K562 (cell line): ENCODE measurements at regions not wholly inside any gene's neighbourhood (a gene's known extent, or its start where the extent isn't known, plus 50 kb on each side); places are given as distances from the start of the nearest gene placed in this dataset.

ENCODE experiments used
- ATAC-seq: fragments of 200-7000 bp; cut with Tn5 transposase; 3 replicates; pipeline ENCODE4 v1.9.1; 2020; ENCODE audit warnings: moderate library complexity
- BruUV-seq: library from RNA; stranded (reverse); fragments of 400-500 nt; replicated peaks from 2 replicates; lab custom pipeline; 2021; lab: Mats Ljungman, UMichigan
- CTCF ChIA-PET: fragments of 300-600 bp; formaldehyde crosslinking; extraction: SDS; loops from one replicate; lab custom pipeline; 2021; ENCODE audit warnings: low intra/inter-chr PET ratio; lab: Yijun Ruan, JAX
- POLR2A ChIA-PET: fragments of 300-600, 350-650 bp; sonication (Branson Sonifier 250); formaldehyde crosslinking; extraction: SDS; loops from one replicate; lab custom pipeline; 2021; ENCODE audit warnings: antibody characterized with exemption, inconsistent platforms; lab: Yijun Ruan, JAX
- DNase-seq, 4 experiments: peaks; one replicate each; pipeline versions ENCODE4 v3.0.0 to v3.0.0-alpha.2; 2011 to 2018; ENCODE audit warnings: low spot score in 3 of 4, mixed read lengths in 3 of 4; ENCODE audit errors: extremely low read depth in 1 of 4
- FAIRE-seq: peaks from 2 replicates; lab custom pipeline; 2011; peaks lifted over from hg19 to GRCh38; lab: Jason Lieb, UNC
- H2AFZ ChIP-seq: 2 replicates; pipeline ENCODE4 v1.6.0; 2011; ENCODE audit warnings: low read depth, low read length, control low read depth, inconsistent platforms
- H3K27ac ChIP-seq: fragments of 200-600 bp; 3 replicates; pipeline ENCODE4 v1.8.0; 2011; ENCODE audit warnings: low read depth, mild to moderate bottlenecking, control low read depth, inconsistent platforms, low read length, moderate library complexity, mixed read lengths; ENCODE audit errors: extremely low read depth
- H3K27me3 ChIP-seq, 2 experiments: fragments of 300-600 bp in 1 of 2; 2 replicates in 1 of 2; 3 replicates in 1 of 2; pipeline versions ENCODE4 v1.6.0 to v1.8.0; 2011; ENCODE audit warnings: inconsistent platforms in 2 of 2, low read length in 2 of 2, mild to moderate bottlenecking in 1 of 2, mixed read lengths in 1 of 2, moderate library complexity in 1 of 2; ENCODE audit not compliant: control insufficient read depth in 2 of 2, insufficient read depth in 2 of 2
- H3K36me3 ChIP-seq: fragments of 300-600 bp; 3 replicates; pipeline ENCODE4 v1.8.0; 2011; ENCODE audit warnings: mild to moderate bottlenecking, low read length, inconsistent platforms; ENCODE audit not compliant: control insufficient read depth, insufficient read depth
- H3K4me1 ChIP-seq, 2 experiments: fragments of 200-600 bp in 1 of 2; replicated peaks in 1 of 2; 2 replicates in 1 of 2; 3 replicates in 1 of 2; pipeline versions ENCODE4 v1.5.1 to v1.8.0; 2011; ENCODE audit warnings: inconsistent platforms in 2 of 2, low read length in 2 of 2, mild to moderate bottlenecking in 1 of 2, mixed read lengths in 1 of 2, moderate library complexity in 1 of 2; ENCODE audit not compliant: control insufficient read depth in 2 of 2, insufficient read depth in 2 of 2
- H3K4me2 ChIP-seq: 2 replicates; pipeline ENCODE4 v1.6.1; 2011; ENCODE audit warnings: low read length, control low read depth, inconsistent platforms, mixed read lengths; ENCODE audit not compliant: insufficient read depth
- H3K4me3 ChIP-seq: fragments of 200-600 bp; sonication (generic), shearing (Covaris generic); 2 replicates; pipeline ENCODE4 v1.5.1; 2016; ENCODE audit warnings: control low read depth, inconsistent platforms
- H3K79me2 ChIP-seq: fragments of 200-600 bp; 3 replicates; pipeline ENCODE4 v1.8.0; 2011; ENCODE audit warnings: low read length, inconsistent platforms; ENCODE audit not compliant: control insufficient read depth, insufficient read depth
- H3K9ac ChIP-seq, 2 experiments: 2 replicates each; pipeline versions ENCODE4 v1.6.0 to v1.6.1; 2011; ENCODE audit warnings: low read depth in 2 of 2, low read length in 2 of 2, control low read depth in 1 of 2, inconsistent platforms in 1 of 2, mild to moderate bottlenecking in 1 of 2, mixed read lengths in 1 of 2; ENCODE audit not compliant: insufficient read depth in 1 of 2
- H3K9me1 ChIP-seq: one replicate; pipeline ENCODE4 v1.6.0; 2011; ENCODE audit warnings: inconsistent platforms, mild to moderate bottlenecking, low read length, moderate library complexity; ENCODE audit not compliant: control insufficient read depth, insufficient read depth
- H3K9me3 ChIP-seq: replicated peaks from 2 replicates; pipeline ENCODE4 v1.5.1; 2011; ENCODE audit warnings: low read depth, low read length, inconsistent platforms; ENCODE audit not compliant: control insufficient read depth, insufficient read depth
- H4K20me1 ChIP-seq: replicated peaks from 2 replicates; pipeline ENCODE4 v1.6.1; 2011; ENCODE audit warnings: low read length, inconsistent platforms, mixed read lengths; ENCODE audit not compliant: control insufficient read depth, insufficient read depth
- CCAR2 ChIP-seq: fragments of 200-400 bp; formaldehyde crosslinking; IDR thresholded peaks from 2 replicates; pipeline ENCODE4 v1.6.1; 2017; ENCODE audit warnings: mild to moderate bottlenecking, low read depth, low read length
- PRMT5 ChIP-seq: sonication (generic); formaldehyde crosslinking; IDR thresholded peaks from 2 replicates; pipeline ENCODE4 v1.5.0; 2020; ENCODE audit warnings: missing genetic modification reagents
- STAG1 ChIP-seq: sonication (generic); formaldehyde crosslinking; IDR thresholded peaks from 2 replicates; pipeline ENCODE4 v1.5.0; 2020; ENCODE audit warnings: missing genetic modification reagents, borderline replicate concordance
- TCF3 ChIP-seq: sonication (generic); formaldehyde crosslinking; IDR thresholded peaks from 2 replicates; pipeline ENCODE4 v1.4.0; 2020; ENCODE audit warnings: mild to moderate bottlenecking, missing genetic modification reagents
- WGBS: fragments of 100-300 bp; shearing (Covaris generic); methylation state at CpG from one replicate; pipeline ENCODE4 v1.1.6; 2016; ENCODE audit warnings: low coverage, mixed read lengths; ENCODE audit not compliant: insufficient coverage; ENCODE audit errors: missing lambda C conversion rate; 5-methylcytosine and 5-hydroxymethylcytosine counted together
- in situ Hi-C: fragments of 300-500 bp; cut with MboI; formaldehyde crosslinking; loops from 4 replicates; pipeline ENCODE4 v1.15.0; 2018; ENCODE audit warnings: inconsistent platforms, mixed read lengths
- intact Hi-C: fragments of 100-400 bp; cut with micrococcal nuclease; formaldehyde crosslinking; loops from 2 replicates; pipeline ENCODE4 v1.14.2; 2022
- TF ChIP-seq, protein P1 (sequence below): fragments of 250-450 bp; sonication (Bioruptor Pico); IDR thresholded peaks from 2 replicates; pipeline ENCODE4 v1.5.0; 2022; ENCODE audit warnings: mild to moderate bottlenecking

GRCh38 chr22:48410536-48410935 is 1417.1 kb downstream of the BRD1 start:
- FAIRE-seq (no peak), ATAC-seq (no peak)
- CTCF ChIA-PET: no interaction called here
- Histone ChIP-seq H3K36me3 (no peaks in the 10 kb centered on the region), H4K20me1 (no peaks in the 10 kb centered on the region), H3K79me2 (no peaks in the 10 kb centered on the region), H3K9me1 (no peaks in the 10 kb centered on the region), H3K4me2 (no peak overlapping the region), H3K9me3 (no peaks in the 10 kb centered on the region)
- no TSS peak for BruUV-seq
- POLR2A ChIA-PET: no interaction called here
- TF ChIP-seq PRMT5 (CRISPR knock-in tag) (no peak), CCAR2 (no peak), STAG1 (CRISPR knock-in tag) (no peak), TCF3 (CRISPR knock-in tag) (no peak)
- TF ChIP-seq, protein P1, sequence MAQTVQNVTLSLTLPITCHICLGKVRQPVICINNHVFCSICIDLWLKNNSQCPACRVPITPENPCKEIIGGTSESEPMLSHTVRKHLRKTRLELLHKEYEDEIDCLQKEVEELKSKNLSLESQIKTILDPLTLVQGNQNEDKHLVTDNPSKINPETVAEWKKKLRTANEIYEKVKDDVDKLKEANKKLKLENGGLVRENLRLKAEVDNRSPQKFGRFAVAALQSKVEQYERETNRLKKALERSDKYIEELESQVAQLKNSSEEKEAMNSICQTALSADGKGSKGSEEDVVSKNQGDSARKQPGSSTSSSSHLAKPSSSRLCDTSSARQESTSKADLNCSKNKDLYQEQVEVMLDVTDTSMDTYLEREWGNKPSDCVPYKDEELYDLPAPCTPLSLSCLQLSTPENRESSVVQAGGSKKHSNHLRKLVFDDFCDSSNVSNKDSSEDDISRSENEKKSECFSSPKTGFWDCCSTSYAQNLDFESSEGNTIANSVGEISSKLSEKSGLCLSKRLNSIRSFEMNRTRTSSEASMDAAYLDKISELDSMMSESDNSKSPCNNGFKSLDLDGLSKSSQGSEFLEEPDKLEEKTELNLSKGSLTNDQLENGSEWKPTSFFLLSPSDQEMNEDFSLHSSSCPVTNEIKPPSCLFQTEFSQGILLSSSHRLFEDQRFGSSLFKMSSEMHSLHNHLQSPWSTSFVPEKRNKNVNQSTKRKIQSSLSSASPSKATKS (CRISPR knock-in tag): no peak
- TF ChIP-seq, all 486 proteins: peak for 0
- no peak for DNase-seq
- H3K9ac ChIP-seq: no peak overlapping the region
- H2AFZ ChIP-seq: no peak overlapping the region
- 2% methylated on average over 5 of the region's 5 CpGs for WGBS
- no peak overlapping the region for H3K27ac ChIP-seq
- intact Hi-C loops (no loop called here), in situ Hi-C loops (no loop called here)
- H3K4me1 ChIP-seq: no peaks in the 10 kb centered on the region
- no peaks in the 10 kb centered on the region for H3K27me3 ChIP-seq
- no peak overlapping the region for H3K4me3 ChIP-seq
